K562 (cell line): ENCODE measurements at regions not wholly inside any gene's neighbourhood (a gene's known extent, or its start where the extent isn't known, plus 50 kb on each side); places are given as distances from the start of the nearest gene placed in this dataset.

ENCODE experiments used
- ATAC-seq: fragments of 200-7000 bp; cut with Tn5 transposase; 3 replicates; pipeline ENCODE4 v1.9.1; 2020; ENCODE audit warnings: moderate library complexity
- BruUV-seq: library from RNA; stranded (reverse); fragments of 400-500 nt; replicated peaks from 2 replicates; lab custom pipeline; 2021; lab: Mats Ljungman, UMichigan
- CTCF ChIA-PET: fragments of 300-600 bp; formaldehyde crosslinking; extraction: SDS; loops from one replicate; lab custom pipeline; 2021; ENCODE audit warnings: low intra/inter-chr PET ratio; lab: Yijun Ruan, JAX
- POLR2A ChIA-PET: fragments of 300-600, 350-650 bp; sonication (Branson Sonifier 250); formaldehyde crosslinking; extraction: SDS; loops from one replicate; lab custom pipeline; 2021; ENCODE audit warnings: antibody characterized with exemption, inconsistent platforms; lab: Yijun Ruan, JAX
- DNase-seq, 4 experiments: peaks; one replicate each; pipeline versions ENCODE4 v3.0.0 to v3.0.0-alpha.2; 2011 to 2018; ENCODE audit warnings: low spot score in 3 of 4, mixed read lengths in 3 of 4; ENCODE audit errors: extremely low read depth in 1 of 4
- FAIRE-seq: peaks from 2 replicates; lab custom pipeline; 2011; peaks lifted over from hg19 to GRCh38; lab: Jason Lieb, UNC
- H2AFZ ChIP-seq: 2 replicates; pipeline ENCODE4 v1.6.0; 2011; ENCODE audit warnings: low read depth, low read length, control low read depth, inconsistent platforms
- H3K27ac ChIP-seq: fragments of 200-600 bp; 3 replicates; pipeline ENCODE4 v1.8.0; 2011; ENCODE audit warnings: low read depth, mild to moderate bottlenecking, control low read depth, inconsistent platforms, low read length, moderate library complexity, mixed read lengths; ENCODE audit errors: extremely low read depth
- H3K27me3 ChIP-seq, 2 experiments: fragments of 300-600 bp in 1 of 2; 2 replicates in 1 of 2; 3 replicates in 1 of 2; pipeline versions ENCODE4 v1.6.0 to v1.8.0; 2011; ENCODE audit warnings: inconsistent platforms in 2 of 2, low read length in 2 of 2, mild to moderate bottlenecking in 1 of 2, mixed read lengths in 1 of 2, moderate library complexity in 1 of 2; ENCODE audit not compliant: control insufficient read depth in 2 of 2, insufficient read depth in 2 of 2
- H3K36me3 ChIP-seq: fragments of 300-600 bp; 3 replicates; pipeline ENCODE4 v1.8.0; 2011; ENCODE audit warnings: mild to moderate bottlenecking, low read length, inconsistent platforms; ENCODE audit not compliant: control insufficient read depth, insufficient read depth
- H3K4me1 ChIP-seq, 2 experiments: fragments of 200-600 bp in 1 of 2; replicated peaks in 1 of 2; 2 replicates in 1 of 2; 3 replicates in 1 of 2; pipeline versions ENCODE4 v1.5.1 to v1.8.0; 2011; ENCODE audit warnings: inconsistent platforms in 2 of 2, low read length in 2 of 2, mild to moderate bottlenecking in 1 of 2, mixed read lengths in 1 of 2, moderate library complexity in 1 of 2; ENCODE audit not compliant: control insufficient read depth in 2 of 2, insufficient read depth in 2 of 2
- H3K4me2 ChIP-seq: 2 replicates; pipeline ENCODE4 v1.6.1; 2011; ENCODE audit warnings: low read length, control low read depth, inconsistent platforms, mixed read lengths; ENCODE audit not compliant: insufficient read depth
- H3K4me3 ChIP-seq: fragments of 200-600 bp; sonication (generic), shearing (Covaris generic); 2 replicates; pipeline ENCODE4 v1.5.1; 2016; ENCODE audit warnings: control low read depth, inconsistent platforms
- H3K79me2 ChIP-seq: fragments of 200-600 bp; 3 replicates; pipeline ENCODE4 v1.8.0; 2011; ENCODE audit warnings: low read length, inconsistent platforms; ENCODE audit not compliant: control insufficient read depth, insufficient read depth
- H3K9ac ChIP-seq, 2 experiments: 2 replicates each; pipeline versions ENCODE4 v1.6.0 to v1.6.1; 2011; ENCODE audit warnings: low read depth in 2 of 2, low read length in 2 of 2, control low read depth in 1 of 2, inconsistent platforms in 1 of 2, mild to moderate bottlenecking in 1 of 2, mixed read lengths in 1 of 2; ENCODE audit not compliant: insufficient read depth in 1 of 2
- H3K9me1 ChIP-seq: one replicate; pipeline ENCODE4 v1.6.0; 2011; ENCODE audit warnings: inconsistent platforms, mild to moderate bottlenecking, low read length, moderate library complexity; ENCODE audit not compliant: control insufficient read depth, insufficient read depth
- H3K9me3 ChIP-seq: replicated peaks from 2 replicates; pipeline ENCODE4 v1.5.1; 2011; ENCODE audit warnings: low read depth, low read length, inconsistent platforms; ENCODE audit not compliant: control insufficient read depth, insufficient read depth
- H4K20me1 ChIP-seq: replicated peaks from 2 replicates; pipeline ENCODE4 v1.6.1; 2011; ENCODE audit warnings: low read length, inconsistent platforms, mixed read lengths; ENCODE audit not compliant: control insufficient read depth, insufficient read depth
- ADNP ChIP-seq: fragments of 200-800 bp; sonication (Bioruptor generic); IDR thresholded peaks from 2 replicates; pipeline ENCODE4 v1.6.1; 2016; ENCODE audit warnings: missing genetic modification characterization, missing compliant biosample characterization
- ARNT ChIP-seq, 2 experiments: fragments of 450-650 bp; IDR thresholded peaks; 2 replicates each; pipeline ENCODE4 v1.6.1; 2016; ENCODE audit warnings: mild to moderate bottlenecking in 1 of 2
- ATF7 ChIP-seq: fragments of 450-650 bp; IDR thresholded peaks from 2 replicates; pipeline ENCODE4 v1.7.1; 2014; ENCODE audit warnings: mild to moderate bottlenecking, moderate library complexity
- BDP1 ChIP-seq: IDR thresholded peaks from 3 replicates; pipeline ENCODE4 v1.6.1; 2011; ENCODE audit not compliant: insufficient read length, insufficient read depth
- E2F3 ChIP-seq: fragments of 250-450 bp; sonication (Bioruptor Pico); IDR thresholded peaks from 2 replicates; pipeline ENCODE4 v1.4.0; 2020; ENCODE audit warnings: mild to moderate bottlenecking
- GABPB2 ChIP-seq: fragments of 250-450 bp; sonication (Bioruptor Pico); conservative IDR thresholded peaks from 2 replicates; pipeline ENCODE4 v1.5.1; 2021; ENCODE audit warnings: mild to moderate bottlenecking
- MAFG ChIP-seq: fragments of 450-650 bp; conservative IDR thresholded peaks from 2 replicates; pipeline ENCODE4 v1.6.1; 2016; ENCODE audit warnings: missing genetic modification characterization, missing compliant biosample characterization
- MBD2 ChIP-seq: sonication (generic); IDR thresholded peaks from 2 replicates; pipeline ENCODE4 v1.6.1; 2016; ENCODE audit warnings: low read depth, borderline replicate concordance
- MTA2 ChIP-seq: fragments of 450-650 bp; IDR thresholded peaks from 2 replicates; pipeline ENCODE4 v1.6.1; 2016; ENCODE audit warnings: low read depth
- MTF1 ChIP-seq: fragments of 250-450 bp; sonication (Bioruptor Pico); IDR thresholded peaks from 2 replicates; pipeline ENCODE4 v1.9.0; 2021; ENCODE audit warnings: moderate library complexity, mild to moderate bottlenecking, inconsistent platforms, borderline replicate concordance
- NCOA4 ChIP-seq: fragments of 450-650 bp; IDR thresholded peaks from 2 replicates; pipeline ENCODE4 v1.6.1; 2018; ENCODE audit warnings: mild to moderate bottlenecking; ENCODE audit not compliant: partially characterized antibody
- SUPT5H ChIP-seq: fragments of 450-650 bp; IDR thresholded peaks from 2 replicates; pipeline ENCODE4 v1.6.1; 2016
- TCF3 ChIP-seq: sonication (generic); formaldehyde crosslinking; IDR thresholded peaks from 2 replicates; pipeline ENCODE4 v1.4.0; 2020; ENCODE audit warnings: mild to moderate bottlenecking, missing genetic modification reagents
- TCF7L2 ChIP-seq: fragments of 150-350 bp; IDR thresholded peaks from 2 replicates; pipeline ENCODE4 v1.6.1; 2016; ENCODE audit warnings: low read depth, mild to moderate bottlenecking, low read length, moderate library complexity
- U2AF1 ChIP-seq: fragments of 200-400 bp; formaldehyde crosslinking; optimal IDR thresholded peaks from 2 replicates; pipeline ENCODE3; 2017; ENCODE audit warnings: mild to moderate bottlenecking, low read depth, low read length, moderate library complexity
- ZNF408 ChIP-seq: fragments of 250-450 bp; sonication (Bioruptor Pico); IDR thresholded peaks from 2 replicates; pipeline ENCODE4 v1.4.0; 2020; ENCODE audit warnings: low read depth, mild to moderate bottlenecking, moderate library complexity
- ZNF449 ChIP-seq: fragments of 250-450 bp; sonication (Bioruptor Pico); IDR thresholded peaks from 2 replicates; pipeline ENCODE4 v1.8.0; 2022; ENCODE audit warnings: moderate library complexity, mild to moderate bottlenecking, inconsistent platforms
- ZNF780A ChIP-seq: fragments of 250-450 bp; sonication (Bioruptor Pico); IDR thresholded peaks from 2 replicates; pipeline ENCODE4 v1.5.0; 2021; ENCODE audit warnings: mild to moderate bottlenecking
- WGBS: fragments of 100-300 bp; shearing (Covaris generic); methylation state at CpG from one replicate; pipeline ENCODE4 v1.1.6; 2016; ENCODE audit warnings: low coverage, mixed read lengths; ENCODE audit not compliant: insufficient coverage; ENCODE audit errors: missing lambda C conversion rate; 5-methylcytosine and 5-hydroxymethylcytosine counted together
- in situ Hi-C: fragments of 300-500 bp; cut with MboI; formaldehyde crosslinking; loops from 4 replicates; pipeline ENCODE4 v1.15.0; 2018; ENCODE audit warnings: inconsistent platforms, mixed read lengths
- intact Hi-C: fragments of 100-400 bp; cut with micrococcal nuclease; formaldehyde crosslinking; loops from 2 replicates; pipeline ENCODE4 v1.14.2; 2022
- TF ChIP-seq, protein P1 (sequence below): fragments of 250-450 bp; sonication (Bioruptor Pico); IDR thresholded peaks from 2 replicates; pipeline ENCODE4 v1.4.0; 2020
- TF ChIP-seq, protein P2 (sequence below): fragments of 450-650 bp; IDR thresholded peaks from 2 replicates; pipeline ENCODE4 v1.6.1; 2017; ENCODE audit warnings: mild to moderate bottlenecking, moderate library complexity

GRCh38 chr10:130233035-130233360 is 96.8 kb downstream of the GLRX3 start (continued):
- TF ChIP-seq ZNF408 (CRISPR knock-in tag): no peak
- TF ChIP-seq TCF7L2: no peak
- no peak for TF ChIP-seq GABPB2 (CRISPR knock-in tag)
- no peak for TF ChIP-seq MAFG (tag)

GRCh38 chr10:130233426-130233825 is 97.2 kb downstream of the GLRX3 start:
- CTCF ChIA-PET: no interaction called here
- POLR2A ChIA-PET: interaction anchor here (0.6 kb wide), 1 partner anchor 9 kb away, joined by 3 read pairs; no protein-coding TSS in a partner anchor
- no peaks in the 10 kb centered on the region for H3K9me3 ChIP-seq
- BruUV-seq: no TSS peak
- H3K4me2 ChIP-seq: no peak overlapping the region
- TF ChIP-seq ADNP (tag): no peak
- TF ChIP-seq ARNT (IDR thresholded peaks at IDR 0.05): no peak
- no peak for TF ChIP-seq SUPT5H
- TF ChIP-seq MTA2: no peak
- TF ChIP-seq, protein P1, sequence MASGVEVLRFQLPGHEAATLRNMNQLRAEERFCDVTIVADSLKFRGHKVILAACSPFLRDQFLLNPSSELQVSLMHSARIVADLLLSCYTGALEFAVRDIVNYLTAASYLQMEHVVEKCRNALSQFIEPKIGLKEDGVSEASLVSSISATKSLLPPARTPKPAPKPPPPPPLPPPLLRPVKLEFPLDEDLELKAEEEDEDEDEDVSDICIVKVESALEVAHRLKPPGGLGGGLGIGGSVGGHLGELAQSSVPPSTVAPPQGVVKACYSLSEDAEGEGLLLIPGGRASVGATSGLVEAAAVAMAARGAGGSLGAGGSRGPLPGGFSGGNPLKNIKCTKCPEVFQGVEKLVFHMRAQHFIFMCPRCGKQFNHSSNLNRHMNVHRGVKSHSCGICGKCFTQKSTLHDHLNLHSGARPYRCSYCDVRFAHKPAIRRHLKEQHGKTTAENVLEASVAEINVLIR (CRISPR knock-in tag): no peak
- no peak for TF ChIP-seq ZNF780A (CRISPR knock-in tag)
- TF ChIP-seq TCF3 (CRISPR knock-in tag): no peak
- TF ChIP-seq NCOA4: no peak
- no peak for TF ChIP-seq ZNF449 (CRISPR knock-in tag)
- TF ChIP-seq BDP1: no peak
- TF ChIP-seq E2F3 (CRISPR knock-in tag): no peak
- no peak for TF ChIP-seq ATF7
- TF ChIP-seq U2AF1: no peak
- TF ChIP-seq, protein P2, sequence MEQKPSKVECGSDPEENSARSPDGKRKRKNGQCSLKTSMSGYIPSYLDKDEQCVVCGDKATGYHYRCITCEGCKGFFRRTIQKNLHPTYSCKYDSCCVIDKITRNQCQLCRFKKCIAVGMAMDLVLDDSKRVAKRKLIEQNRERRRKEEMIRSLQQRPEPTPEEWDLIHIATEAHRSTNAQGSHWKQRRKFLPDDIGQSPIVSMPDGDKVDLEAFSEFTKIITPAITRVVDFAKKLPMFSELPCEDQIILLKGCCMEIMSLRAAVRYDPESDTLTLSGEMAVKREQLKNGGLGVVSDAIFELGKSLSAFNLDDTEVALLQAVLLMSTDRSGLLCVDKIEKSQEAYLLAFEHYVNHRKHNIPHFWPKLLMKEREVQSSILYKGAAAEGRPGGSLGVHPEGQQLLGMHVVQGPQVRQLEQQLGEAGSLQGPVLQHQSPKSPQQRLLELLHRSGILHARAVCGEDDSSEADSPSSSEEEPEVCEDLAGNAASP: no peak
- TF ChIP-seq MBD2: no peak
- TF ChIP-seq MTF1 (CRISPR knock-in tag): no peak
- DNase-seq: no peak
- H3K9me1 ChIP-seq: no peaks in the 10 kb centered on the region
- H3K79me2 ChIP-seq: no peaks in the 10 kb centered on the region
- ATAC-seq: no peak
- H3K36me3 ChIP-seq: no peaks in the 10 kb centered on the region
- peaks cover 0 to 22% of the 10 kb centered on the region in 2 experiments; a peak in 2 of 5 replicates for H3K27me3 ChIP-seq
- H3K9ac ChIP-seq: no peak overlapping the region
- in situ Hi-C loops (no loop called here), intact Hi-C loops (no loop called here)
- no peak overlapping the region for H3K27ac ChIP-seq
- H3K4me3 ChIP-seq: no peak overlapping the region
- WGBS: 15% methylated on average over 3 of the region's 8 CpGs
- FAIRE-seq: no peak
- H2AFZ ChIP-seq: no peak overlapping the region
- H3K4me1 ChIP-seq: no peaks in the 10 kb centered on the region
- H4K20me1 ChIP-seq: no peaks in the 10 kb centered on the region
